ENCODE measurements at regions not wholly inside any gene's neighbourhood (a gene's known extent, or its start where the extent isn't known, plus 50 kb on each side); places are given as distances from the start of the nearest gene placed in this dataset.

DNA sequence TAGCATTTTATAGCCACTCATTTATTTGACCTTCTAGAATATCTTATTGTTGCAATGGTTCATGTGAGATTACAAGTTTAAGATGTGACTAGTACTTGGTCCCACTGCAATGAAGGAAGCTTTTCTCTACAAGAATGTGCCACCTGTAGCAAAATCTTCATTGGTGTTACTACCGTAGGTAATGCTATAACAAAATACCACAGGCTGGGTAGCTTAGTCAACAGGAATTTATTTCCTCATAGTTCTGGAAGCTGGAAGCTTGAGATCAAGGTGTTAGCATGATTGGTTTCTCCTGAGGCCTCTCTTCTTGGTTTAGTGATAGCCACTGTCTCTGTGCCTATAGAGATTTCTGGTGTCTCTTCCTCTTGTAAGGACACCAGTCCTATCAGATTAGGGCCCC lies 441.0 kb downstream of the GPM6A start:
- TF ChIP-seq GATA3 (IDR thresholded peaks at IDR 0.05; ENCODE audit: low read depth, low read length) (no peak), GATA2 (IDR thresholded peaks at IDR 0.05; ENCODE audit: low read depth, low read length) (no peak)
